MM.1S (cell line): ENCODE measurements at regions not wholly inside any gene's neighbourhood (a gene's known extent, or its start where the extent isn't known, plus 50 kb on each side); places are given as distances from the start of the nearest gene placed in this dataset.

ENCODE experiments used
- CTCF ChIP-seq: fragments of 300-600 bp; sonication (generic); IDR thresholded peaks from 2 replicates; pipeline ENCODE4 v1.5.1; 2016; ENCODE audit warnings: antibody characterized with exemption, low read length, mixed read lengths
- EZH2 ChIP-seq: fragments of 300-600 bp; sonication (generic); optimal IDR thresholded peaks from 2 replicates; pipeline ENCODE3; 2017; ENCODE audit warnings: low read depth, mild to moderate bottlenecking, antibody characterized with exemption, low read length, mixed read lengths
- EZH2phosphoT487 ChIP-seq: fragments of 300-600 bp; sonication (generic); IDR thresholded peaks from 2 replicates; pipeline ENCODE4 v1.6.1; 2018; ENCODE audit warnings: antibody characterized with exemption, low read length

GRCh38 chr6:74434171-74434570, 738.2 kb downstream of the CD109 start:
- no peak for TF ChIP-seq CTCF
- no peak for TF ChIP-seq EZH2
- TF ChIP-seq EZH2phosphoT487: no peak
